Mammary epithelial cell (primary cell): ENCODE measurements at regions not wholly inside any gene's neighbourhood (a gene's known extent, or its start where the extent isn't known, plus 50 kb on each side); places are given as distances from the start of the nearest gene placed in this dataset.

Experiments used
- CTCF ChIP-seq, 2 donors: IDR thresholded peaks in 1 of 2; conservative IDR thresholded peaks in 1 of 2; 2 replicates each; pipeline ENCODE4 v1.5.1; 2011 to 2012; ENCODE audit warnings: inconsistent platforms in 2 of 2, low read length in 2 of 2, mild to moderate bottlenecking in 2 of 2, control low read depth in 1 of 2, low read depth in 1 of 2; ENCODE audit not compliant: insufficient read depth in 1 of 2; ENCODE audit errors: extremely low read depth in 1 of 2
- EZH2 ChIP-seq: IDR thresholded peaks from 2 replicates; pipeline ENCODE4 v1.6.1; 2012; ENCODE audit warnings: low read length, inconsistent platforms, borderline replicate concordance

- TF ChIP-seq CTCF (conservative IDR thresholded peaks at IDR 0.05 in 1 of 2, IDR thresholded peaks at IDR 0.05 in 1 of 2; ENCODE audit: extremely low read depth in 1 of 2, insufficient read depth in 1 of 2, low read depth in 1 of 2, low read length in 2 of 2) (no peak), EZH2 (no peak)
Observed at GRCh38 chr9:85291266-85291665, 450.5 kb downstream of the AGTPBP1 start.
